Endothelial cell of umbilical vein (primary cell): ENCODE measurements at regions not wholly inside any gene's neighbourhood (a gene's known extent, or its start where the extent isn't known, plus 50 kb on each side); places are given as distances from the start of the nearest gene placed in this dataset.

Experiments
- BruUV-seq: library from RNA; stranded (reverse); fragments of 400-500 nt; replicated peaks from 2 replicates; lab custom pipeline; 2021; lab: Mats Ljungman, UMichigan
- CTCF ChIA-PET: fragments of 300-600, 350-600 bp; sonication (Branson Sonifier 250); formaldehyde crosslinking; loops from one replicate; lab custom pipeline; 2021; ENCODE audit warnings: antibody characterized with exemption, inconsistent platforms; lab: Charles Lee
- POLR2A ChIA-PET: fragments of 300-600, 350-600 bp; sonication (Branson Sonifier 250); formaldehyde crosslinking; loops from one replicate; lab custom pipeline; 2021; ENCODE audit warnings: antibody characterized with exemption, inconsistent platforms; lab: Charles Lee
- DNase-seq: peaks from one replicate; pipeline ENCODE4 v3.0.0-alpha.2; 2011; ENCODE audit warnings: low read depth, low spot score
- FAIRE-seq: peaks from 2 replicates; lab custom pipeline; 2011; peaks lifted over from hg19 to GRCh38; lab: Jason Lieb, UNC
- H2AFZ ChIP-seq: 2 replicates; pipeline ENCODE4 v1.6.0; 2012; ENCODE audit warnings: low read depth, low read length, control low read depth, inconsistent platforms
- H3K27ac ChIP-seq: 2 replicates; pipeline ENCODE4 v1.5.1; 2011; ENCODE audit warnings: low read depth, mild to moderate bottlenecking, control low read depth, low read length, moderate library complexity; ENCODE audit not compliant: insufficient read depth
- H3K27me3 ChIP-seq, 2 experiments: 2 replicates each; pipeline versions ENCODE4 v1.6.0 to v1.6.1; 2011; ENCODE audit warnings: low read length in 2 of 2, mixed read lengths in 1 of 2; ENCODE audit not compliant: control insufficient read depth in 2 of 2, insufficient read depth in 2 of 2
- H3K36me3 ChIP-seq, 2 experiments: 2 replicates in 1 of 2; 3 replicates in 1 of 2; pipeline ENCODE4 v1.5.1; 2011; ENCODE audit warnings: low read length in 2 of 2, mild to moderate bottlenecking in 1 of 2, moderate library complexity in 1 of 2; ENCODE audit not compliant: control insufficient read depth in 2 of 2, insufficient read depth in 2 of 2; ENCODE audit errors: extremely low read depth in 1 of 2
- H3K4me1 ChIP-seq: 3 replicates; pipeline ENCODE4 v1.5.1; 2011; ENCODE audit warnings: mild to moderate bottlenecking, low read length; ENCODE audit not compliant: control insufficient read depth, insufficient read depth; ENCODE audit errors: extremely low read depth
- H3K4me2 ChIP-seq: 2 replicates; pipeline ENCODE4 v1.6.1; 2011; ENCODE audit warnings: low read length, control low read depth, mixed read lengths; ENCODE audit not compliant: insufficient read depth
- H3K4me3 ChIP-seq, 3 experiments: fragments of 200-600 bp in 1 of 3; sonication (generic), shearing (Covaris generic) in 1 of 3; replicated peaks in 1 of 3; 2 replicates each; pipeline ENCODE4 v1.5.1; 2011 to 2016; ENCODE audit warnings: control low read depth in 3 of 3, low read length in 3 of 3, mild to moderate bottlenecking in 2 of 3, inconsistent platforms in 1 of 3, low read depth in 1 of 3, moderate library complexity in 1 of 3; ENCODE audit not compliant: insufficient read depth in 1 of 3
- H3K79me2 ChIP-seq: 2 replicates; pipeline ENCODE4 v1.6.0; 2012; ENCODE audit warnings: low read length, inconsistent platforms; ENCODE audit not compliant: control insufficient read depth, insufficient read depth
- H3K9ac ChIP-seq: replicated peaks from 2 replicates; pipeline ENCODE3; 2011; ENCODE audit warnings: low read length, control low read depth; ENCODE audit not compliant: insufficient read depth; ENCODE audit errors: extremely low read depth
- H3K9me1 ChIP-seq: replicated peaks from 3 replicates; pipeline ENCODE4 v1.6.0; 2011; ENCODE audit warnings: mild to moderate bottlenecking, low read length; ENCODE audit not compliant: control insufficient read depth, insufficient read depth; ENCODE audit errors: extremely low read depth
- H3K9me3 ChIP-seq: replicated peaks from 2 replicates; pipeline ENCODE4 v1.5.1; 2012; ENCODE audit warnings: low read length, inconsistent platforms; ENCODE audit not compliant: control insufficient read depth, insufficient read depth
- H4K20me1 ChIP-seq: replicated peaks from 2 replicates; pipeline ENCODE3; 2011; ENCODE audit warnings: mild to moderate bottlenecking, low read length; ENCODE audit not compliant: control insufficient read depth, insufficient read depth; ENCODE audit errors: extremely low read depth
- EZH2 ChIP-seq: IDR thresholded peaks from 2 replicates; pipeline ENCODE4 v1.6.1; 2012; ENCODE audit warnings: borderline replicate concordance, low read depth, mild to moderate bottlenecking, moderate library complexity, low read length, inconsistent platforms; ENCODE audit not compliant: severe bottlenecking
- FOS ChIP-seq: IDR thresholded peaks from 2 replicates; pipeline ENCODE4 v1.6.1; 2011; ENCODE audit warnings: mild to moderate bottlenecking, low read length, moderate library complexity, borderline replicate concordance; ENCODE audit not compliant: insufficient read depth
- GATA2 ChIP-seq: IDR thresholded peaks from 2 replicates; pipeline ENCODE4 v1.7.0; 2011; ENCODE audit warnings: low read depth, mild to moderate bottlenecking, moderate library complexity, mixed read lengths, low read length; ENCODE audit not compliant: insufficient read length, insufficient read depth
- JUN ChIP-seq: IDR thresholded peaks from 2 replicates; pipeline ENCODE4 v1.6.1; 2011; ENCODE audit warnings: borderline replicate concordance, low read depth; ENCODE audit not compliant: insufficient read length, insufficient read depth
- MYC ChIP-seq: IDR thresholded peaks from one replicate; pipeline ENCODE4 v1.6.1; 2011; ENCODE audit warnings: mild to moderate bottlenecking, low read depth, low read length
- POLR2A ChIP-seq: IDR thresholded peaks from 2 replicates; pipeline ENCODE4 v1.6.1; 2012; ENCODE audit warnings: low read depth, mild to moderate bottlenecking, control low read depth, low read length
- POLR2AphosphoS5 ChIP-seq: IDR thresholded peaks from 2 replicates; pipeline ENCODE4 v1.6.1; 2012; ENCODE audit warnings: low read depth, mild to moderate bottlenecking, control low read depth, low read length, moderate library complexity; ENCODE audit not compliant: insufficient read depth
- dilution Hi-C: fragments of 300-500 bp; cut with MboI; formaldehyde crosslinking; loops from one replicate; pipeline ENCODE4 v1.15.0; 2019; ENCODE audit warnings: low sequenced_read_pairs; ENCODE audit not compliant: extremely low pct_ligation_motif_present
- intact Hi-C: fragments of 100-400 bp; cut with micrococcal nuclease; formaldehyde crosslinking; loops from one replicate; pipeline ENCODE4 v1.10.0; 2022
- TF ChIP-seq, protein P1 (sequence below), 2 donors: IDR thresholded peaks; 1 replicate in 1 of 2; 2 replicates in 1 of 2; pipeline ENCODE4 v1.5.1; 2011; ENCODE audit warnings: low read length in 2 of 2, mild to moderate bottlenecking in 2 of 2, moderate library complexity in 2 of 2, control low read depth in 1 of 2, inconsistent platforms in 1 of 2, low read depth in 1 of 2; ENCODE audit not compliant: insufficient read depth in 1 of 2; ENCODE audit errors: extremely low read depth in 1 of 2
- TF ChIP-seq, protein P2 (sequence below): IDR thresholded peaks from 2 replicates; pipeline ENCODE4 v1.6.1; 2011; ENCODE audit not compliant: insufficient read depth, insufficient read length

DNA sequence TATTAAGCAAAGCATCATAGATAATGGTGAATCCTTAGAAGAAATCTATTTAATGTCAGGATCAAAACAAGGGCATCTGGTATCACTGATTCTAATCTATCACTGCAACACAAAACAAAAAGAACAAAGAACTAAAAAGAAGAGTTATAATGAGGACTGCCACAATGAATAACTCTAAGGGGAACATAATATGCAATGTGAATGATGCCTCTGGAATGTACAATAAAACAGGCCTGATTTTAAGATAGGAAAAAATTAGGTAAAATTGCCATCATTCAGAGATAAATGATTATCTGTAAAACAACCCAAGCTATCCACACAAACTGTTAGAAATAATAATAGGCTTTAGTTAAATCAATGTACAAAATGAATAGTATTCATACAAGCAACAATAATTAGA, 936.7 kb upstream of the CITED2 start:
- FAIRE-seq = no peak
- intact Hi-C loops = no loop called here

DNA sequence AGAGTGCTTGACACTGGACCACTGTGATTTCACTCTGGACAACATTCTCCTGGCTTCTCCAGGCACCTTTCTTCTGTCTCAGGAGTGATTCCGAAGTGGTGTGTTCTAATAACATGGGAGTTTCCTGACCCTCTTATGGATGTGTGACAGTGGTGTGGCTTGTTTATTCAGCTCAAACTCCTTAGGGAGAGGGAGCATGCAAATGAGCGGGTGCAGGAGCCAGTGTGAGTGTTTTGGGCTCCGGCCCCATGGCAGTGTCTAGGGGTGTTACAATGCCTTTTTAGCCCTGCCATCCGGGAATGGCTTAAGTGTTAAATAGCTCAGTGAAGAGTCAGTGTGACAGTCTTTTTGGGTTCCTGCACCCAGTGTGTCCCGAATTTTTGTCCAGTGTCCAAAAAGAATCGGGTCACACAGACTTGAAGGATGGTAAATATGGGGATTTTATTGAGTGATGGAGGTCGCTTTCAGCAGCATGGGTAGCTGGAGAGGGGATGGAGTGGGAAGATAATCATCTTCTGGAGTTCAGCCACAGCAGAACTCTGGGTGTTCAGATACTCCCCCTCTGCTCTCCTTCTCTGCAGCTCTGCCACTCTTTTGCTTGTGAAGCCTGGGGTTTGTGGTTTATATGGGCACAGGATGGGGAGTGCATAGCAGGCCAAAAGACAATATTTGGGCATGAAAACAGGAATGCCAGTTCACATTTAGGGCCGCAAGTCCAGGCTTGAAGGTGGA, 928.9 kb upstream of the CITED2 start:
- H2AFZ ChIP-seq = peak overlapping the region; percentile 19
- H3K4me2 ChIP-seq = no peak overlapping the region
- BruUV-seq = no TSS peak

More for the DNA sequence above, 936.7 kb upstream of the CITED2 start:
- H3K79me2 ChIP-seq = no peaks in the 10 kb centered on the region
- CTCF ChIA-PET = no interaction called here
- H3K9me3 ChIP-seq = no peaks in the 10 kb centered on the region
- no peaks in the 10 kb centered on the region for H3K9me1 ChIP-seq
- no peak overlapping the region for H3K4me2 ChIP-seq
- H4K20me1 ChIP-seq = no peaks in the 10 kb centered on the region
- H3K36me3 ChIP-seq = no peaks in the 10 kb centered on the region
- H3K4me1 ChIP-seq = no peaks in the 10 kb centered on the region
- no peak overlapping the region for H3K27ac ChIP-seq
- H3K4me3 ChIP-seq = no peak overlapping the region
- BruUV-seq = no TSS peak
- DNase-seq = no peak
- no peak for TF ChIP-seq GATA2
- no peaks in the 10 kb centered on the region for H3K27me3 ChIP-seq
- POLR2A ChIA-PET = no interaction called here
- H2AFZ ChIP-seq = no peak overlapping the region
- dilution Hi-C loops = no loop called here
- no peak overlapping the region for H3K9ac ChIP-seq

More for the DNA sequence above, 928.9 kb upstream of the CITED2 start:
- Histone ChIP-seq H4K20me1 (no peaks in the 10 kb centered on the region), H3K9me3 (no peaks in the 10 kb centered on the region), H3K36me3 (no peaks in the 10 kb centered on the region), H3K9me1 (no peaks in the 10 kb centered on the region), H3K9ac (no peak overlapping the region), H3K4me3 (no peak overlapping the region), H3K27me3 (no peaks in the 10 kb centered on the region), H3K79me2 (no peaks in the 10 kb centered on the region), H3K27ac (no peak overlapping the region), H3K4me1 (no peaks in the 10 kb centered on the region)
- TF ChIP-seq, protein P1, sequence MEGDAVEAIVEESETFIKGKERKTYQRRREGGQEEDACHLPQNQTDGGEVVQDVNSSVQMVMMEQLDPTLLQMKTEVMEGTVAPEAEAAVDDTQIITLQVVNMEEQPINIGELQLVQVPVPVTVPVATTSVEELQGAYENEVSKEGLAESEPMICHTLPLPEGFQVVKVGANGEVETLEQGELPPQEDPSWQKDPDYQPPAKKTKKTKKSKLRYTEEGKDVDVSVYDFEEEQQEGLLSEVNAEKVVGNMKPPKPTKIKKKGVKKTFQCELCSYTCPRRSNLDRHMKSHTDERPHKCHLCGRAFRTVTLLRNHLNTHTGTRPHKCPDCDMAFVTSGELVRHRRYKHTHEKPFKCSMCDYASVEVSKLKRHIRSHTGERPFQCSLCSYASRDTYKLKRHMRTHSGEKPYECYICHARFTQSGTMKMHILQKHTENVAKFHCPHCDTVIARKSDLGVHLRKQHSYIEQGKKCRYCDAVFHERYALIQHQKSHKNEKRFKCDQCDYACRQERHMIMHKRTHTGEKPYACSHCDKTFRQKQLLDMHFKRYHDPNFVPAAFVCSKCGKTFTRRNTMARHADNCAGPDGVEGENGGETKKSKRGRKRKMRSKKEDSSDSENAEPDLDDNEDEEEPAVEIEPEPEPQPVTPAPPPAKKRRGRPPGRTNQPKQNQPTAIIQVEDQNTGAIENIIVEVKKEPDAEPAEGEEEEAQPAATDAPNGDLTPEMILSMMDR (IDR thresholded peaks at IDR 0.05; ENCODE audit: extremely low read depth in 1 of 2, insufficient read depth in 1 of 2, low read depth in 1 of 2, low read length in 2 of 2) = no peak
- TF ChIP-seq, protein P2, sequence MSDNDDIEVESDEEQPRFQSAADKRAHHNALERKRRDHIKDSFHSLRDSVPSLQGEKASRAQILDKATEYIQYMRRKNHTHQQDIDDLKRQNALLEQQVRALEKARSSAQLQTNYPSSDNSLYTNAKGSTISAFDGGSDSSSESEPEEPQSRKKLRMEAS = no peak
- TF ChIP-seq POLR2AphosphoS5 (no peak), POLR2A (no peak), MYC (no peak), EZH2 (no peak), FOS (no peak), GATA2 (no peak), JUN (no peak)
- dilution Hi-C loops = no loop called here
- no peak for FAIRE-seq
- POLR2A ChIA-PET = no interaction called here
- no peak for DNase-seq
- intact Hi-C loops = no loop called here
- CTCF ChIA-PET = no interaction called here
